AG04450 (cell line): ENCODE measurements at regions not wholly inside any gene's neighbourhood (a gene's known extent, or its start where the extent isn't known, plus 50 kb on each side); places are given as distances from the start of the nearest gene placed in this dataset.

ENCODE experiments used
- CTCF ChIA-PET: fragments of 300-600, 350-600 bp; formaldehyde crosslinking; extraction: SDS; loops from one replicate; lab custom pipeline; 2022; ENCODE audit warnings: antibody characterized with exemption, inconsistent platforms; lab: Charles Lee
- POLR2A ChIA-PET: fragments of 350-600 bp; formaldehyde crosslinking; extraction: SDS; loops from one replicate; lab custom pipeline; 2021; ENCODE audit warnings: antibody characterized with exemption, inconsistent platforms; lab: Yijun Ruan, JAX
- DNase-seq: peaks from one replicate; pipeline ENCODE4 v3.0.0-alpha.2; 2011; ENCODE audit warnings: low read depth, low spot score
- H3K27ac ChIP-seq: one replicate; pipeline ENCODE4 v1.5.1; 2012; ENCODE audit warnings: low read depth, low read length, control low read depth
- H3K27me3 ChIP-seq: one replicate; pipeline ENCODE4 v1.6.0; 2012; ENCODE audit warnings: low read length; ENCODE audit not compliant: control insufficient read depth, insufficient read depth
- H3K4me3 ChIP-seq: 2 replicates; pipeline ENCODE4 v1.5.1; 2011; ENCODE audit warnings: mild to moderate bottlenecking, low read depth, low read length, control low read depth
- H3K9me3 ChIP-seq: 2 replicates; pipeline ENCODE4 v1.5.1; 2012; ENCODE audit warnings: low read length; ENCODE audit not compliant: control insufficient read depth, insufficient read depth
- TF ChIP-seq, protein P1 (sequence below): IDR thresholded peaks from 2 replicates; pipeline ENCODE4 v1.5.1; 2011; ENCODE audit warnings: low read depth, low read length, control low read depth, inconsistent platforms

GRCh38 chr18:27861539-27861938 lies 315.4 kb downstream of the CDH2 start:
- ChIA-PET CTCF (no interaction called here), POLR2A (no interaction called here)
- TF ChIP-seq, protein P1, sequence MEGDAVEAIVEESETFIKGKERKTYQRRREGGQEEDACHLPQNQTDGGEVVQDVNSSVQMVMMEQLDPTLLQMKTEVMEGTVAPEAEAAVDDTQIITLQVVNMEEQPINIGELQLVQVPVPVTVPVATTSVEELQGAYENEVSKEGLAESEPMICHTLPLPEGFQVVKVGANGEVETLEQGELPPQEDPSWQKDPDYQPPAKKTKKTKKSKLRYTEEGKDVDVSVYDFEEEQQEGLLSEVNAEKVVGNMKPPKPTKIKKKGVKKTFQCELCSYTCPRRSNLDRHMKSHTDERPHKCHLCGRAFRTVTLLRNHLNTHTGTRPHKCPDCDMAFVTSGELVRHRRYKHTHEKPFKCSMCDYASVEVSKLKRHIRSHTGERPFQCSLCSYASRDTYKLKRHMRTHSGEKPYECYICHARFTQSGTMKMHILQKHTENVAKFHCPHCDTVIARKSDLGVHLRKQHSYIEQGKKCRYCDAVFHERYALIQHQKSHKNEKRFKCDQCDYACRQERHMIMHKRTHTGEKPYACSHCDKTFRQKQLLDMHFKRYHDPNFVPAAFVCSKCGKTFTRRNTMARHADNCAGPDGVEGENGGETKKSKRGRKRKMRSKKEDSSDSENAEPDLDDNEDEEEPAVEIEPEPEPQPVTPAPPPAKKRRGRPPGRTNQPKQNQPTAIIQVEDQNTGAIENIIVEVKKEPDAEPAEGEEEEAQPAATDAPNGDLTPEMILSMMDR: no peak
- Histone ChIP-seq H3K27me3 (no peaks in the 10 kb centered on the region), H3K9me3 (no peaks in the 10 kb centered on the region), H3K27ac (no peak overlapping the region), H3K4me3 (no peak overlapping the region)
- DNase-seq: no peak

DNA sequence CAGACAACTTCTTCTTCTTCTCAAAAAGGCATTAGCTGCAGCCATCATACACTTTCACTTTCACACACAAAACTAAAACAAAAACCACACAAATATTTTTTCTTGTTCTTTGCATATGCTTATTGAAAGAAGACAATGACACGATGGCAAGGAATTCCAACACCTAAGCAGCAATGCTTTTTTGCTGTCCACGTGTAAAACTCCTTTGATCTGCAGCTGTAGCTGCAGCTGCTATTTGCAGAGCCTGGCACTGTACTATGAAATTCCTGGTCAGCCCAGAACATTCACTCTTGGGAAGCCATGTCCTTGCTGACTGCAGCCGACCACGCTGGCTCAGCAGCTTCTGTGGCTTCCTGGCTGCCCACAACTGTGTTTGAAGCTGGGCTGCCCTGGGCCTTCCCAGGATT lies 316.2 kb downstream of the CDH2 start:
- Histone ChIP-seq H3K27me3 (no peaks in the 10 kb centered on the region), H3K4me3 (no peak overlapping the region), H3K9me3 (no peaks in the 10 kb centered on the region), H3K27ac (no peak overlapping the region)
- ChIA-PET CTCF (no interaction called here), POLR2A (interaction anchor here (0.7 kb wide), 1 partner anchor 12 kb away, joined by 12 read pairs; no protein-coding TSS in a partner anchor)
- TF ChIP-seq, protein P1: no peak
- DNase-seq: no peak

DNA sequence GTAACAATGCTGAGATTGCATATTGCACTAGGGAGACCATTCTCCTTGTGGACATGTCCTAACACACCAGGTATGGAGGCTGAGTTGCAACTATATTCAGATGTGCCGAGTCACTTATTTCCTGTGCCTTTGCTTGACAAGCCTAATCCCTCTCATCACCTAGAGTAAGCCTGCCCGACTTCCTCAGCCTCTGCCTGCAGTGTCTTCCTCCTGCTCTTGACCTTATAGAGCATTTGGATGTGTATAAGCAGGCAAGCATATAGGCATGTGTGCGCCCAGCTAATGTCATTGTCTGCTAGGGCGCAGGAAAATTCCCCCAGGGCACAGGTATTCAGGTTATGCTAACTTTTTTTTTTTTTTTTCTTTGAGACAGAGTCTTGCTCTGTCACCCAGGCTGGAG lies 316.9 kb downstream of the CDH2 start:
- TF ChIP-seq, protein P1: no peak
- no peak overlapping the region for H3K27ac ChIP-seq
- CTCF ChIA-PET: interaction anchor here (0.7 kb wide), 1 partner anchor 209 kb away, joined by 3 read pairs; no protein-coding TSS in a partner anchor
- no peak overlapping the region for H3K4me3 ChIP-seq
- H3K9me3 ChIP-seq: no peaks in the 10 kb centered on the region
- no peak for DNase-seq
- H3K27me3 ChIP-seq: no peaks in the 10 kb centered on the region
- POLR2A ChIA-PET: no interaction called here

DNA sequence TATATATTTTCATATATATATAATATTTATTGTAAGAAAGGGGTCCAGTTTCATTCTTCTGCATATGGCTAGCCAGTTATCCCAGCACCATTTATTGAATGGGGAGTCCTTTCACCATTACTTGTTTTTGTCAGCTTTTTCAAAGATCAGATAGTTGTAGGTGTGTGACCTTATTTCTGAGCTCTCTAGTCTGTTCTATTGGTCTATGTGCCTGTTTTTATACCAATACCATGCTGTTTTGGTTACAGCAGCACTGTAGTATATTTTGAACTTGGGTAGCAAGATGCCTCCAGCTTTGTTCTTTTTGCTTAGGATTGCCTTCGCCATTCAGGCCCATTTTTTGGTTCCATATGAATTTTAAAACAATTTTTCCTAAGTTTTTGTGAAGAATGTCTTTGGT lies 320.1 kb downstream of the CDH2 start:
- POLR2A ChIA-PET: no interaction called here
- Histone ChIP-seq H3K9me3 (no peaks in the 10 kb centered on the region), H3K4me3 (no peak overlapping the region), H3K27me3 (no peaks in the 10 kb centered on the region), H3K27ac (no peak overlapping the region)
- DNase-seq: no peak
- TF ChIP-seq, protein P1: no peak
- CTCF ChIA-PET: no interaction called here

DNA sequence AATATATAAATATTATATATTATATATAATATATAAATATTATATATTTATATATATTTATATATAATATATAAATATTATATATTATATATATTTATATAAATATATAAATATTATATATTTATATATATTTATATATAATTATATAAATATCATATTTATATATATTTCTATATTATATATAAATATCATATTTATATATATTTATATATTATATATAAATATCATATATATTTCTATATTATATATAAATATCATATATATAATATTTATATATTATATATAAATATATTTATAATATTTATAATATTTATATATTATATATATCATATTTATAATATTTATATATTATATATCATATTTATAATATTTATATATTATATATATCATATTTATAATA lies 321.4 kb downstream of the CDH2 start:
- Histone ChIP-seq H3K4me3 (no peak overlapping the region), H3K27me3 (no peaks in the 10 kb centered on the region), H3K27ac (no peak overlapping the region), H3K9me3 (no peaks in the 10 kb centered on the region)
- CTCF ChIA-PET: no interaction called here
- DNase-seq: no peak
- TF ChIP-seq, protein P1: no peak
- POLR2A ChIA-PET: no interaction called here
